ENCODE measurements at regions not wholly inside any gene's neighbourhood (a gene's known extent, or its start where the extent isn't known, plus 50 kb on each side); places are given as distances from the start of the nearest gene placed in this dataset.

DNA sequence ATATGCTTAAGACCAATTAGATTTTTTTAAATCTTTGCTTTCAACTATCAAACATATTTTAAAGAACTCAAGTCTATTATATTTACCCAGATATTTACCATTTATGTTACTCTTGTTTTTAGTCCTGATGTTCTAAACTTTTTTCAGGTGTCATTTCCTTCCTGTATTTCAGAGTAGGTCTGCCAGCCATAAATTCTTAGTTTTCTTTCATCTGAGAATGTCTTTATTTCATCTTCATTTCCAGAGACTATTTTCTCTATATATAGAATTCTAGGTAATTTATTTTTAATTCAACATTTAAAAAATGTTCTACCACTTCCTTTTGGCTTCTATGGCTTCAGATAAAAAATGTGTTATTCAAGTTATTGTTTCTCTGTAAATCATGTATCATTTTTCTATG is 218.2 kb upstream of the AMIGO2 start:
- Histone ChIP-seq H3K27ac (ENCODE audit: low read depth, low read length) (peak overlapping the region; percentile 39), H3K9me3 (ENCODE audit: insufficient read depth, low read length) (no peaks in the 10 kb centered on the region), H3K27me3 (ENCODE audit: low read length) (no peaks in the 10 kb centered on the region), H3K9me2 (replicated peaks; ENCODE audit: insufficient read depth, low read length) (no peaks in the 10 kb centered on the region), H3K4me3 (ENCODE audit: insufficient read depth, low read length, poor library complexity, severe bottlenecking) (no peak overlapping the region), H3F3A (ENCODE audit: insufficient read depth) (peaks cover 13% of the 10 kb centered on the region; the same call in 1 of the 2 replicates), H2AFZ (ENCODE audit: low read depth, low read length, severe bottlenecking) (no peak overlapping the region), H4K20me1 (ENCODE audit: low read depth, low read length) (no peaks in the 10 kb centered on the region), H3K36me3 (ENCODE audit: low read length) (no peaks in the 10 kb centered on the region), H3K9ac (ENCODE audit: low read length) (no peak overlapping the region), H3K79me2 (ENCODE audit: insufficient read depth, low read length) (no peaks in the 10 kb centered on the region), H3K4me2 (ENCODE audit: low read depth, low read length, poor library complexity, severe bottlenecking) (peak overlapping the region; percentile 36)
- TF ChIP-seq, protein P1, sequence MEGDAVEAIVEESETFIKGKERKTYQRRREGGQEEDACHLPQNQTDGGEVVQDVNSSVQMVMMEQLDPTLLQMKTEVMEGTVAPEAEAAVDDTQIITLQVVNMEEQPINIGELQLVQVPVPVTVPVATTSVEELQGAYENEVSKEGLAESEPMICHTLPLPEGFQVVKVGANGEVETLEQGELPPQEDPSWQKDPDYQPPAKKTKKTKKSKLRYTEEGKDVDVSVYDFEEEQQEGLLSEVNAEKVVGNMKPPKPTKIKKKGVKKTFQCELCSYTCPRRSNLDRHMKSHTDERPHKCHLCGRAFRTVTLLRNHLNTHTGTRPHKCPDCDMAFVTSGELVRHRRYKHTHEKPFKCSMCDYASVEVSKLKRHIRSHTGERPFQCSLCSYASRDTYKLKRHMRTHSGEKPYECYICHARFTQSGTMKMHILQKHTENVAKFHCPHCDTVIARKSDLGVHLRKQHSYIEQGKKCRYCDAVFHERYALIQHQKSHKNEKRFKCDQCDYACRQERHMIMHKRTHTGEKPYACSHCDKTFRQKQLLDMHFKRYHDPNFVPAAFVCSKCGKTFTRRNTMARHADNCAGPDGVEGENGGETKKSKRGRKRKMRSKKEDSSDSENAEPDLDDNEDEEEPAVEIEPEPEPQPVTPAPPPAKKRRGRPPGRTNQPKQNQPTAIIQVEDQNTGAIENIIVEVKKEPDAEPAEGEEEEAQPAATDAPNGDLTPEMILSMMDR (IDR thresholded peaks at IDR 0.05; ENCODE audit: insufficient read depth, low read length, poor library complexity, severe bottlenecking), result no peak
- no peak for TF ChIP-seq EZH2phosphoT487 (conservative IDR thresholded peaks at IDR 0.05; ENCODE audit: low read length)

GRCh38 chr12:47296828-47297227 is 217.1 kb upstream of the AMIGO2 start:
- Histone ChIP-seq H3K79me2 (ENCODE audit: insufficient read depth, low read length) (no peaks in the 10 kb centered on the region), H3K4me2 (ENCODE audit: low read depth, low read length, poor library complexity, severe bottlenecking) (no peak overlapping the region), H3F3A (ENCODE audit: insufficient read depth) (peaks cover 11% of the 10 kb centered on the region; the same call in 1 of the 2 replicates), H3K9me3 (ENCODE audit: insufficient read depth, low read length) (no peaks in the 10 kb centered on the region), H3K9me2 (replicated peaks; ENCODE audit: insufficient read depth, low read length) (no peaks in the 10 kb centered on the region), H3K27me3 (ENCODE audit: low read length) (no peaks in the 10 kb centered on the region), H4K20me1 (ENCODE audit: low read depth, low read length) (no peaks in the 10 kb centered on the region), H3K36me3 (ENCODE audit: low read length) (no peaks in the 10 kb centered on the region), H3K27ac (ENCODE audit: low read depth, low read length) (no peak overlapping the region), H3K9ac (ENCODE audit: low read length) (no peak overlapping the region), H2AFZ (ENCODE audit: low read depth, low read length, severe bottlenecking) (no peak overlapping the region), H3K4me3 (ENCODE audit: insufficient read depth, low read length, poor library complexity, severe bottlenecking) (no peak overlapping the region)
- TF ChIP-seq EZH2phosphoT487 (conservative IDR thresholded peaks at IDR 0.05; ENCODE audit: low read length), result no peak
- TF ChIP-seq, protein P1 (IDR thresholded peaks at IDR 0.05; ENCODE audit: insufficient read depth, low read length, poor library complexity, severe bottlenecking), result no peak

GRCh38 chr12:47293406-47293805 is 213.6 kb upstream of the AMIGO2 start:
- H3K79me2 ChIP-seq (ENCODE audit: insufficient read depth, low read length), result no peaks in the 10 kb centered on the region

More at GRCh38 chr12:47293406-47293805, 213.6 kb upstream of the AMIGO2 start:
- H3K9ac ChIP-seq (ENCODE audit: low read length), result no peak overlapping the region
- no peak overlapping the region for H2AFZ ChIP-seq (ENCODE audit: low read depth, low read length, severe bottlenecking)
- H3K27me3 ChIP-seq (ENCODE audit: low read length), result no peaks in the 10 kb centered on the region
- no peak overlapping the region for H3K4me2 ChIP-seq (ENCODE audit: low read depth, low read length, poor library complexity, severe bottlenecking)
- H4K20me1 ChIP-seq (ENCODE audit: low read depth, low read length), result no peaks in the 10 kb centered on the region
- TF ChIP-seq, protein P1 (IDR thresholded peaks at IDR 0.05; ENCODE audit: insufficient read depth, low read length, poor library complexity, severe bottlenecking), result no peak
- TF ChIP-seq EZH2phosphoT487 (conservative IDR thresholded peaks at IDR 0.05; ENCODE audit: low read length), result no peak
- no peak overlapping the region for H3K4me3 ChIP-seq (ENCODE audit: insufficient read depth, low read length, poor library complexity, severe bottlenecking)
- H3K36me3 ChIP-seq (ENCODE audit: low read length), result no peaks in the 10 kb centered on the region
- no peaks in the 10 kb centered on the region for H3K9me2 ChIP-seq (replicated peaks; ENCODE audit: insufficient read depth, low read length)
- no peak overlapping the region for H3K27ac ChIP-seq (ENCODE audit: low read depth, low read length)
- H3K9me3 ChIP-seq (ENCODE audit: insufficient read depth, low read length), result no peaks in the 10 kb centered on the region
- 0 out of 2 replicates have a peak, but pooled peaks cover 4% of the 10 kb centered on the region for H3F3A ChIP-seq (ENCODE audit: insufficient read depth)
